HEK293 (cell line): ENCODE measurements at regions not wholly inside any gene's neighbourhood (a gene's known extent, or its start where the extent isn't known, plus 50 kb on each side); places are given as distances from the start of the nearest gene placed in this dataset.

Experiments
- ELK4 ChIP-seq: IDR thresholded peaks from 2 replicates; pipeline ENCODE4 v1.6.1; 2011; ENCODE audit warnings: mild to moderate bottlenecking, low read depth, low read length, borderline replicate concordance
- ZBTB20 ChIP-seq: fragments of 450-650 bp; formaldehyde crosslinking; IDR thresholded peaks from 2 replicates; pipeline ENCODE4 v1.5.1; 2016; ENCODE audit warnings: missing biosample characterization, missing genetic modification characterization
- ZNF274 ChIP-seq, 2 experiments: fragments of 200-500 bp in 1 of 2; fragments of 450-650 bp in 1 of 2; sonication (Bioruptor generic) in 1 of 2; formaldehyde crosslinking in 1 of 2; IDR thresholded peaks; 2 replicates each; pipeline versions ENCODE4 v1.5.1 to v1.6.1; 2014 to 2016; ENCODE audit warnings: borderline replicate concordance in 1 of 2, inconsistent platforms in 1 of 2, low read length in 1 of 2, missing biosample characterization in 1 of 2, missing genetic modification characterization in 1 of 2
- ZNF530 ChIP-seq: fragments of 450-650 bp; formaldehyde crosslinking; IDR thresholded peaks from 2 replicates; pipeline ENCODE4 v1.5.1; 2016; ENCODE audit warnings: low read depth, missing biosample characterization, missing genetic modification characterization
- ZNF626 ChIP-seq: fragments of 450-650 bp; sonication (Bioruptor Pico); formaldehyde crosslinking; IDR thresholded peaks from 2 replicates; pipeline ENCODE4 v1.5.1; 2018; ENCODE audit warnings: missing biosample characterization, missing genetic modification characterization, inconsistent platforms

- no peak for TF ChIP-seq ELK4
- TF ChIP-seq ZNF626 (tag by site-specific recombination), result no peak
- no peak for TF ChIP-seq ZBTB20 (tag by site-specific recombination)
- no peak for TF ChIP-seq ZNF530
- no peak for TF ChIP-seq ZNF274 (IDR thresholded peaks at IDR 0.05; ENCODE audit: low read length)
- TF ChIP-seq ZNF274 (tag by site-specific recombination; IDR thresholded peaks at IDR 0.05; ENCODE audit: borderline replicate concordance), result no peak
Observed at GRCh38 chr13:76489274-76489673, 396.9 kb downstream of the KCTD12 start.
